ENCODE measurements at regions not wholly inside any gene's neighbourhood (a gene's known extent, or its start where the extent isn't known, plus 50 kb on each side); places are given as distances from the start of the nearest gene placed in this dataset.

- DNase-seq (ENCODE audit: low read depth, low spot score), result no peak
- Histone ChIP-seq H3K4me3 (ENCODE audit: low read depth, low read length) (no peak overlapping the region), H3K9me3 (ENCODE audit: control insufficient read depth, insufficient read depth, low read length) (peaks cover 12% of the 10 kb centered on the region), H3K27me3 (ENCODE audit: control insufficient read depth, insufficient read depth, low read length) (no peaks in the 10 kb centered on the region), H3K27ac (ENCODE audit: low read depth, low read length) (no peak overlapping the region)
- ChIA-PET CTCF (no interaction called here), POLR2A (no interaction called here)
- TF ChIP-seq, protein P1, sequence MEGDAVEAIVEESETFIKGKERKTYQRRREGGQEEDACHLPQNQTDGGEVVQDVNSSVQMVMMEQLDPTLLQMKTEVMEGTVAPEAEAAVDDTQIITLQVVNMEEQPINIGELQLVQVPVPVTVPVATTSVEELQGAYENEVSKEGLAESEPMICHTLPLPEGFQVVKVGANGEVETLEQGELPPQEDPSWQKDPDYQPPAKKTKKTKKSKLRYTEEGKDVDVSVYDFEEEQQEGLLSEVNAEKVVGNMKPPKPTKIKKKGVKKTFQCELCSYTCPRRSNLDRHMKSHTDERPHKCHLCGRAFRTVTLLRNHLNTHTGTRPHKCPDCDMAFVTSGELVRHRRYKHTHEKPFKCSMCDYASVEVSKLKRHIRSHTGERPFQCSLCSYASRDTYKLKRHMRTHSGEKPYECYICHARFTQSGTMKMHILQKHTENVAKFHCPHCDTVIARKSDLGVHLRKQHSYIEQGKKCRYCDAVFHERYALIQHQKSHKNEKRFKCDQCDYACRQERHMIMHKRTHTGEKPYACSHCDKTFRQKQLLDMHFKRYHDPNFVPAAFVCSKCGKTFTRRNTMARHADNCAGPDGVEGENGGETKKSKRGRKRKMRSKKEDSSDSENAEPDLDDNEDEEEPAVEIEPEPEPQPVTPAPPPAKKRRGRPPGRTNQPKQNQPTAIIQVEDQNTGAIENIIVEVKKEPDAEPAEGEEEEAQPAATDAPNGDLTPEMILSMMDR (IDR thresholded peaks at IDR 0.05; ENCODE audit: low read depth, low read length), result no peak
These were observed 792.5 kb upstream of the LRRC4C start for GRCh38 chr11:42251984-42252383.

- DNase-seq (ENCODE audit: low read depth, low spot score), result no peak
- TF ChIP-seq, protein P1 (IDR thresholded peaks at IDR 0.05; ENCODE audit: low read depth, low read length), result no peak
- CTCF ChIA-PET, result interaction anchor here (0.6 kb wide), 1 partner anchor 71 kb away, joined by 3 read pairs; no protein-coding TSS in a partner anchor
- Histone ChIP-seq H3K27ac (ENCODE audit: low read depth, low read length) (no peak overlapping the region), H3K9me3 (ENCODE audit: control insufficient read depth, insufficient read depth, low read length) (peaks cover 13% of the 10 kb centered on the region; the same call in 1 of the 2 replicates), H3K27me3 (ENCODE audit: control insufficient read depth, insufficient read depth, low read length) (no peaks in the 10 kb centered on the region), H3K4me3 (ENCODE audit: low read depth, low read length) (no peak overlapping the region)
- POLR2A ChIA-PET, result no interaction called here
These were observed 793.7 kb upstream of the LRRC4C start for GRCh38 chr11:42253156-42253555.

- Histone ChIP-seq H3K27me3 (ENCODE audit: control insufficient read depth, insufficient read depth, low read length) (no peaks in the 10 kb centered on the region), H3K27ac (ENCODE audit: low read depth, low read length) (no peak overlapping the region), H3K9me3 (ENCODE audit: control insufficient read depth, insufficient read depth, low read length) (peaks cover 5% of the 10 kb centered on the region; the same call in 1 of the 2 replicates), H3K4me3 (ENCODE audit: low read depth, low read length) (no peak overlapping the region)
- TF ChIP-seq, protein P1 (IDR thresholded peaks at IDR 0.05; ENCODE audit: low read depth, low read length), result no peak
- ChIA-PET CTCF (no interaction called here), POLR2A (no interaction called here)
- DNase-seq (ENCODE audit: low read depth, low spot score), result no peak
These were observed 796.5 kb upstream of the LRRC4C start for GRCh38 chr11:42255906-42256305.

GRCh38 chr11:42257534-42257933 is 798.1 kb upstream of the LRRC4C start:
- DNase-seq (ENCODE audit: low read depth, low spot score), result no peak
- Histone ChIP-seq H3K27me3 (ENCODE audit: control insufficient read depth, insufficient read depth, low read length) (no peaks in the 10 kb centered on the region), H3K4me3 (ENCODE audit: low read depth, low read length) (no peak overlapping the region), H3K27ac (ENCODE audit: low read depth, low read length) (no peak overlapping the region), H3K9me3 (ENCODE audit: control insufficient read depth, insufficient read depth, low read length) (peaks cover 5% of the 10 kb centered on the region; the same call in 1 of the 2 replicates)
- POLR2A ChIA-PET, result no interaction called here
- TF ChIP-seq, protein P1 (IDR thresholded peaks at IDR 0.05; ENCODE audit: low read depth, low read length), result no peak
- CTCF ChIA-PET, result no interaction called here

GRCh38 chr11:42265072-42265471 is 805.6 kb upstream of the LRRC4C start:
- DNase-seq (ENCODE audit: low read depth, low spot score), result no peak
- H3K9me3 ChIP-seq (ENCODE audit: control insufficient read depth, insufficient read depth, low read length), result peaks cover 2% of the 10 kb centered on the region; the same call in 1 of the 2 replicates
- POLR2A ChIA-PET, result no interaction called here
- H3K4me3 ChIP-seq (ENCODE audit: low read depth, low read length), result no peak overlapping the region
- CTCF ChIA-PET, result no interaction called here
- TF ChIP-seq, protein P1 (IDR thresholded peaks at IDR 0.05; ENCODE audit: low read depth, low read length), result no peak
- H3K27me3 ChIP-seq (ENCODE audit: control insufficient read depth, insufficient read depth, low read length), result no peaks in the 10 kb centered on the region
- H3K27ac ChIP-seq (ENCODE audit: low read depth, low read length), result no peak overlapping the region
